Vagina (tissue), 2 donors: ENCODE measurements at regions not wholly inside any gene's neighbourhood (a gene's known extent, or its start where the extent isn't known, plus 50 kb on each side); places are given as distances from the start of the nearest gene placed in this dataset.
A peak's percentile ranks its signal among the peaks of the same experiment; 100 is the strongest.

ENCODE experiments used
- DNase-seq, 2 donors: peaks; one replicate each; pipeline ENCODE4 v3.0.0-alpha.2; 2017; ENCODE audit errors: extremely low spot score in 2 of 2
- H3K27ac ChIP-seq: fragments of 200-600 bp; sonication (generic); one replicate; pipeline ENCODE4 v1.5.1; 2019
- H3K27me3 ChIP-seq: fragments of 200-600 bp; sonication (generic); one replicate; pipeline ENCODE4 v1.5.1; 2019
- H3K36me3 ChIP-seq, 2 donors: fragments of 200-600 bp; sonication (generic); one replicate each; pipeline ENCODE4 v1.5.1; 2017 to 2019
- H3K4me1 ChIP-seq: fragments of 200-600 bp; sonication (generic); one replicate; pipeline ENCODE4 v1.5.1; 2019
- H3K4me3 ChIP-seq, 2 donors: fragments of 200-600 bp; sonication (generic); 1 replicate in 1 of 2; 2 replicates in 1 of 2; pipeline ENCODE4 v1.5.1; 2016 to 2019
- H3K9me3 ChIP-seq: fragments of 200-600 bp; sonication (generic); one replicate; pipeline ENCODE4 v1.5.1; 2019
- POLR2A ChIP-seq, 2 donors: fragments of 450-650 bp; IDR thresholded peaks; one replicate each; pipeline ENCODE4 v1.6.1; 2017; ENCODE audit warnings: antibody characterized with exemption in 2 of 2, mild to moderate bottlenecking in 2 of 2, moderate library complexity in 2 of 2
- POLR2AphosphoS5 ChIP-seq, 2 donors: sonication (generic); formaldehyde crosslinking; IDR thresholded peaks; one replicate each; pipeline ENCODE4 v1.9.0; 2017; ENCODE audit warnings: antibody characterized with exemption in 2 of 2, mild to moderate bottlenecking in 2 of 2, low read depth in 1 of 2; ENCODE audit not compliant: insufficient read depth in 1 of 2
- intact Hi-C: fragments of 100-400 bp; cut with DNase I; formaldehyde crosslinking; loops from one replicate; pipeline ENCODE4 v1.15.1; 2023
- TF ChIP-seq, protein P1 (sequence below), 3 experiments: fragments of 450-650 bp in 2 of 3; fragments of 200-600 bp in 1 of 3; sonication (generic) in 1 of 3; IDR thresholded peaks; one replicate each; pipeline ENCODE4 v1.5.1; 2017 to 2019; ENCODE audit warnings: antibody characterized with exemption in 3 of 3, mild to moderate bottlenecking in 2 of 3, moderate library complexity in 2 of 3

DNA sequence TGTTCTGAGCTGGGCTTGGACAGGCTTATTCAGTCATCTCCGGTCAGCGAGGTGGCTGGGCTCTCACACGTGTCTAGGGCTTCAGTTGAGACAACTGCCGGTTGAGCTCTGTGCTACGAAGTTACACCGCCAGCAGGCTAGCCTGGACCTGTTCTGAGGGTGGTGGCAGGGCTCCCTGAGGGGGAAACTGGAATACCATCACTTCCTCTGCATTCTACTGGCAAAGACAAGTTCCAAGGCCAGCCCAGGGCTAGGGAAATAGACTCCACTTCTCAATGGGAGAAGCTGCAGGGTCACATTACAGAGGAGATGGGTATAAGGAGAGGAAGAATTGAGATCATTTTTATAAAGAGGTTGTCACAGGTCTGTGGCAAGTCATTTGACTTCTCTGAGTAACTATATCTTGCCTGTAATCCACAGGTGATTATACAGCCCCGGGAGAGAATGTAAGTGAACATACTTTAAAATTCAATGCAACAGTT is 106.8 kb upstream of the IL12A start:
- Histone ChIP-seq H3K4me1 (peaks cover 33% of the 10 kb centered on the region), H3K27me3 (no peaks in the 10 kb centered on the region), H3K4me3 (no peak overlapping the region), H3K36me3 (no peaks in the 10 kb centered on the region), H3K9me3 (no peaks in the 10 kb centered on the region), H3K27ac (no peak overlapping the region)
- TF ChIP-seq, protein P1, sequence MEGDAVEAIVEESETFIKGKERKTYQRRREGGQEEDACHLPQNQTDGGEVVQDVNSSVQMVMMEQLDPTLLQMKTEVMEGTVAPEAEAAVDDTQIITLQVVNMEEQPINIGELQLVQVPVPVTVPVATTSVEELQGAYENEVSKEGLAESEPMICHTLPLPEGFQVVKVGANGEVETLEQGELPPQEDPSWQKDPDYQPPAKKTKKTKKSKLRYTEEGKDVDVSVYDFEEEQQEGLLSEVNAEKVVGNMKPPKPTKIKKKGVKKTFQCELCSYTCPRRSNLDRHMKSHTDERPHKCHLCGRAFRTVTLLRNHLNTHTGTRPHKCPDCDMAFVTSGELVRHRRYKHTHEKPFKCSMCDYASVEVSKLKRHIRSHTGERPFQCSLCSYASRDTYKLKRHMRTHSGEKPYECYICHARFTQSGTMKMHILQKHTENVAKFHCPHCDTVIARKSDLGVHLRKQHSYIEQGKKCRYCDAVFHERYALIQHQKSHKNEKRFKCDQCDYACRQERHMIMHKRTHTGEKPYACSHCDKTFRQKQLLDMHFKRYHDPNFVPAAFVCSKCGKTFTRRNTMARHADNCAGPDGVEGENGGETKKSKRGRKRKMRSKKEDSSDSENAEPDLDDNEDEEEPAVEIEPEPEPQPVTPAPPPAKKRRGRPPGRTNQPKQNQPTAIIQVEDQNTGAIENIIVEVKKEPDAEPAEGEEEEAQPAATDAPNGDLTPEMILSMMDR (IDR thresholded peaks at IDR 0.05), result no peak
- TF ChIP-seq POLR2A (IDR thresholded peaks at IDR 0.05) (no peak), POLR2AphosphoS5 (IDR thresholded peaks at IDR 0.05; ENCODE audit: insufficient read depth in 1 of 2, low read depth in 1 of 2) (no peak)
- DNase-seq, result no peak
- intact Hi-C loops, result no loop called here

DNA sequence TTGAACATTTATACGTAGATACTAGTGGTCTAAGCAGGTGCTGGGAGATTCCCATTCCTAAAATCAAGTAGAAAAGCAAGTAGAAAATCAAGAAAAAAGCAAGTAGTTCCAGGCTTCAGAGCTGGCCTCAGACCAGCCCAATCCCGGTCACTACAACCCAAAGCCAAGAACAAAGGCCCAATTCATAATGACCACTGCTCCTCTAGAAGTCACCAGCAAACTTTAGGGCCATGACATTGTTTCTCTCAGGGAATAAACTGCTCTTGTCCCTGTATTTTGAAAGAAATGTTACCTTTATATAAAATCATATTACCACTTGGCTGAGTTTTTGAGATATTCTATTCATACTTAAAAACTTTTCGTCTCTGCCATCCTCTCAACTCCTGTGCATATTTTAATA is 106.3 kb upstream of the IL12A start:
- Histone ChIP-seq H3K9me3 (no peaks in the 10 kb centered on the region), H3K27me3 (no peaks in the 10 kb centered on the region), H3K27ac (no peak overlapping the region), H3K4me3 (no peak overlapping the region), H3K4me1 (peaks cover 33% of the 10 kb centered on the region), H3K36me3 (no peaks in the 10 kb centered on the region)
- no peak for TF ChIP-seq POLR2AphosphoS5 (IDR thresholded peaks at IDR 0.05; ENCODE audit: insufficient read depth in 1 of 2, low read depth in 1 of 2)
- TF ChIP-seq, protein P1 (IDR thresholded peaks at IDR 0.05), result no peak
- no peak for TF ChIP-seq POLR2A (IDR thresholded peaks at IDR 0.05)
- intact Hi-C loops, result no loop called here
- DNase-seq, result no peak

DNA sequence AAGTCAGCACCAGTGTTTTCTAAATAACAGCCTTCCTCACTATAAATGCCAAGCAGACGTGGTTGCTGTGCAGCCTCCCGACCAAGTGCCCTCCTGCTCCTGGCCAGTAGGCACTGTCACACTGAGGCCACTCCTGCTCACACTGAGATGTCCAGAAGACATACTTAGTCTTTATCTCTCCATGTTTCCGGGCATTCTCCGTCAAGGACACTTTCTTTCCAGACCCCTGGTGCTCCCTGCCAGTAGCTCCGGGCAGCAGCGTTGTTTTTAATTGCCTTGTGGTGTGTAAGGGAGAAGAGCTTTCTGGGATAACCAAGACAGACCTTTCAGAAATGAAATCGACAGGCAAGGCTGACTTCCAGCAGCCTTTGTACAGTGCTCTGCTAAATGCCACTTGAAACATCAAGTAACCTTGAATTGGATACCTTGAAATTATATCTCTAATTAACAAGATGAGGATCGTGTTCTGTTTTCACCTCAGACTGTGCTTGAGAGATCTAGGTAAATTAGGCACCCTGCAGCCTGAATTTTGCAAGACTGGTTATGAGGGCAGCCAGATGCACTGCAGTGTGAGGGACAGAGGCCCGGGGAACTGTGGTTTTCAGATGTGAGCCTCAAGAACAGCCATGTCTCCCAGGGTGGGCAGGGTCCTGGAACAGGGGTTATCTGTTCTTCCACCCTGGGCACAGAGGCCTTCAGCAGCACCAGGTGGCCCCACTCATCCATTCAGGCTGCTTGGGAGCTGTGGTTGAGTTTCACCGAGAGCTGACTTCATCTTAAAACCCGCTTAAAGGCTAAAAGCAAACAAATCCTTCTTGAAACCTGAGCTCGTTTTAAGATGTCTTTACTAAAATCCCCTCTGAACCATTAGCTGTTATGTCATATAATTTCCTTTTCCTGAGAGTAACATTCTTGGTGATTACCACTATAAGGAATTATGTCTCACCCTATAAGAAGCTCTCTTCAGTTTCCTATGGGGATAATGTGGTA is 105.5 kb upstream of the IL12A start:
- no peak for DNase-seq

DNA sequence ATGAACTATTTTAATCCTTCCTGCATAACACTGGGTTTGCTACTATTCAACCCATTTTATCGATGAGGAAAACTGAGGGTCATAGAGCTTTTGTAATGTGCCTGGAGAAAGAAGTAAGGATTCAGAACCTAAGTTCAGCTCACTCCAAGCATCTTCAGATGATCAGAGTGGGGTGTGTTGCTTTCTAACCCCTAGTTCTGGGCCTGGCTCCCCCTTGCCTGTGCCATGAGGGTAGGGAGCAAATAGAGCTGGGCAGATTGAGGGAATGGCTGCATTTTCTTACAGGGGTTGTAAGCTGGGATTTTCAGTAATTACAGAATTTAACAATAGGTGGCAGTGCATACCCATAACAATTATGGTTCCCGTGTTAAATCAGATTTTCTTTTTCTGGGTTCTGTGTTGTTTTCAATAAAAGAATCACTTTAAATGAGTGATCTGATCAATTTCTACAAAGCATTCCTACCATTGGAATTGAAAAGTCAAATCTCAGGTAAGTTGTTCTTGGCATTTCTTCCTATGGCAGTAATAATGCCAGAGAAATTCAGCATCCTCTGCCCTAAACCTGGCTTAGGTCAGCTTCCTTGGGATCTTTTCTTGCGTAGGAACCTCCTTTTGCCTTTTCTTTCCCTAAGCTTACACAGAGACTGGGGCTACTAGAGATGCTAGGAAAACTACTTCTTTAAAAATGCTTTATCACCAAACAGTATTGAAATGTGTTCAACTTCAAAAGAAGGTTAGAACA is 103.8 kb upstream of the IL12A start:
- no peaks in the 10 kb centered on the region for H3K9me3 ChIP-seq
- H3K27ac ChIP-seq, result no peak overlapping the region
- no peak for DNase-seq
- no peaks in the 10 kb centered on the region for H3K27me3 ChIP-seq
- H3K4me3 ChIP-seq, result no peak overlapping the region
- no peak for TF ChIP-seq POLR2A (IDR thresholded peaks at IDR 0.05)
- TF ChIP-seq, protein P1 (IDR thresholded peaks at IDR 0.05), result peak in 2 of 3 experiments; percentile 29 to 57
- intact Hi-C loops, result no loop called here
- no peaks in the 10 kb centered on the region for H3K36me3 ChIP-seq
- peaks cover 28% of the 10 kb centered on the region for H3K4me1 ChIP-seq

More for the DNA sequence above, 105.5 kb upstream of the IL12A start:
- intact Hi-C loops, result no loop called here
- TF ChIP-seq, protein P1 (IDR thresholded peaks at IDR 0.05), result no peak
- TF ChIP-seq POLR2A (IDR thresholded peaks at IDR 0.05), result no peak
- TF ChIP-seq POLR2AphosphoS5 (IDR thresholded peaks at IDR 0.05; ENCODE audit: insufficient read depth in 1 of 2, low read depth in 1 of 2), result no peak
- Histone ChIP-seq H3K4me3 (no peak overlapping the region), H3K36me3 (no peaks in the 10 kb centered on the region), H3K27me3 (no peaks in the 10 kb centered on the region), H3K9me3 (no peaks in the 10 kb centered on the region), H3K4me1 (peaks cover 33% of the 10 kb centered on the region), H3K27ac (no peak overlapping the region)
